GM19468 (cell line): ENCODE measurements at regions not wholly inside any gene's neighbourhood (a gene's known extent, or its start where the extent isn't known, plus 50 kb on each side); places are given as distances from the start of the nearest gene placed in this dataset.

Source experiments
- ATAC-seq: cut with Tn5 transposase; IDR thresholded peaks from one replicate; pipeline ENCODE4 v1.9.1; 2021; ENCODE audit warnings: mild to moderate bottlenecking, moderate library complexity, moderate number of reproducible peaks; ENCODE audit not compliant: unreplicated experiment; ENCODE audit errors: extremely low read depth

DNA sequence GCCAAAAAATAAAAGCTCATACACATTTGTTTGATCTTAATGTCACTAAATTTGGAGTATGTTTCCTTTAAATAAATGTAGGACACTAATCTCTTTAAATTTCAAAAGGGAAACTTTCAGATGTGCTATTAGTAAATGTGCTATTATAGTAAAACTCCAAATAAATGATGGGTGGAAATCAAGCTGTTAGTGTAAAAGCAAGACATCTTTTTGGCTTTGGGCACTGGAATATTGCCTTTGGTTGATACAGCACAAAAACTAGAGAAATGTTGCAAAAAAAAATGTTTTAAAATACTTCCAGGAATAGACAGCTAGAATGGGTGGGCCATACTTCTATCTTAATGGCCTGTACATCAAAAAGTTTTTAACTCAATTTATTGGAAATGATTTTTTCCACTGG is 151.6 kb downstream of the FBXO8 start:
- no peak for ATAC-seq

DNA sequence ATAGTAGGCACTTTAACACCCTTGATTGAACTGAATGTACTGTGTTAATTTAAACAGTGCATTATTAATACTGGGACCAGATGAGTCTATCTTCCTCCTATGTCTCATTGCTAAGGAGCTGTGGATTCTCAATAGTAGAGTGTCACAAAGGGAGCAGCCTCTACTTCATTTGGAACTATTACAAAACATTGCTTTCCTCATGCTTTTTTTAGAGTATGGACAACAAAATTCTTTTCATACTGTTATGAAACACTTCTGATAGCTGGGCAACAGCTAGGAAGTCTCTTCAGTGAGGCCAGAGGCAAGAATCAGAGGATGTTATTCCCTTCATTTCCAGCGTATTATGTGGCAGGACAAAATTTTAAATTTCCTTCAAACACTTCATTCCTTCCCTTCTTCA is 160.8 kb downstream of the FBXO8 start:
- no peak for ATAC-seq

DNA sequence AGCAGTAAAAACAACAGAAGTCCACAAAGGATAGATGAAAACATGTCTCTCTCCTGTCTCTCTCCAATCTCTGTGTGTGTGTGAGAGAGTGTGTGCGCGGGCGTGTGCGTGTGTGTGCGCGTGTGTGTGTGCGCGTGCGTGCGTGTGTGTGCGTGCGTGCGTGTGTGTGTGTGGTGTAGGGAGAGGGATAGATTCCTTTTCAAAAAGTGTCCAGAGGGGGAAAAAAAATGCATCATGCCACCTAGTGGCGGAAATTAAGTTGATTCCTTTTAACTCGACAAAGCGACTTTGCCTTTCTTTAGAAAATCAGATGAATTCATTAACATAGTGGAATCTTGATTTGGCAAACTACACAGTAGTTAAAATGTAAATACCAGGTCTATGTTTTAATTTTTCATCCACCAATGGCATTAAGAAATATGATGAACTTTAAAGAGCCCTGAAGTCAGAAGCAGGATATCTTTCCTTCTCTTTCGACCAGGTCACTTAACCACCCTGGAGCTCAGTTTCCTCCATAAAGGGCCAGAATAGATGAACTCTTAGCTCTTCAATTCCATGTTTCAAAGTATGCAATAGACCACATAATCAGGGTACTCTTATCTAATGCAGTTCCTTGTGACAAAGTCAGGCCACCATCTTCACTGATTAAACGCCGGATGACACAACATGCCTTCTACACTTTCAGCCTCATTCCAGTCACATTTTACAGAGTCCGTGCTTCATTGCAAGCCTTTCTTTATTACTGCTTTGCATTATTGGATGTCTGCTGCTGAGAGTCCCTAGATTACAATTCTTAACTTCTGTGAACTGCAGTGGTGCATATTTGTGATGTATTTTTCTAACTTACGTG is 162.8 kb downstream of the FBXO8 start:
- no peak for ATAC-seq

DNA sequence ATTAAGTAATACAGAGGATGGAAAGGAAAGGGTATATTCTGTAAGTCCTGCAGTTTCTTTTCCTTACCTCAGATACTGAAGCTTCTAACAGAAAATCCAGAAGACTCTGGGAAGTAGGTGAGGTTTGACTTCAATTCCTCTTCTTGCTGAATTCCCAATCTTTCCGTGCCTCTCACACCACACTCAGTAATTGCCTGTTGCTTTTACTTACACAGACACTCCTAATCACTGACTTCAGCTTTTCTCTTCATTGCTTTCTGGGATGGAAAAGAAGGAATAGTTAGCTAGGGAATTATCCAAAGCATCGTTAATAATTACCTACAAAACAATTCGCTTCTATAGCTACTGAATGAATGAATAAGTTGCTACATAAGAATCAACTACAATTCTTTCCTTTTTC is 163.6 kb downstream of the FBXO8 start:
- ATAC-seq: no peak

DNA sequence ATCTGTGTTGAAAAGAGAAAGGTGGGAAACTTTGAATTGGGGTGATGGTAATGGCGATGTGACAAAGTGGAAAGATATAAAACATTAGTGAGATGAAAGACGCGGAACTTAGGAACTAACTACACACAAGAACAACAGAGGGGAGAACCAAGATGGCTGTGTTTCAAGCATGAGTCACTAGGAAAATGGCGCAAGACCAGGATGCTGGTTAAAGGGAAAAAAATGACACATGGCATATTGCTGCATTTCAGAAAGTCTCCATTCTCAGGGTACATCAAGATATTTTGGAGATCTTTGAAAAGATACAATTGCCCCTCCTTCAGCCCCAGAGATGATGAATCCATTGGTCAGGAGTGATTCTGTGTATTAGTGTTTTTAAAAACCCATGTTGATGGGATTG is 164.4 kb downstream of the FBXO8 start:
- no peak for ATAC-seq

DNA sequence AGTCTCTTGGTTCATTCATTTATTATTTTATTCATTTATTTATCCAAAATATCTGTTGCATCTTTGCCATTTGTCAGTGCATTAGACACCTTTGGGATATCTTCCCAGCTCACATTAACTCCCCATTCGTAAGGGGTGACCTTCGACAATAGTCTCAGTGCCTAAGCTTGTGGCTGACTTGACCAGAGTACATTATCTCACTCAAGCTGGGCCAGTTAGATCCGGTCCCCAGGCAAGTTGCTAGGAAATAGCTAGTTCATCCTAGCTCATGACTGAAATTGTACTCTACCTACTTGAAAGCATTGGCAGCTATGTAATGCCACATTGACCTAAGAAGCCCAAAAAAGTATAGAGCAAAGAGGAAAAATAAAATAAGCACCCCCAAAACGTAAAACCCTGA is 165.3 kb downstream of the FBXO8 start:
- no peak for ATAC-seq

DNA sequence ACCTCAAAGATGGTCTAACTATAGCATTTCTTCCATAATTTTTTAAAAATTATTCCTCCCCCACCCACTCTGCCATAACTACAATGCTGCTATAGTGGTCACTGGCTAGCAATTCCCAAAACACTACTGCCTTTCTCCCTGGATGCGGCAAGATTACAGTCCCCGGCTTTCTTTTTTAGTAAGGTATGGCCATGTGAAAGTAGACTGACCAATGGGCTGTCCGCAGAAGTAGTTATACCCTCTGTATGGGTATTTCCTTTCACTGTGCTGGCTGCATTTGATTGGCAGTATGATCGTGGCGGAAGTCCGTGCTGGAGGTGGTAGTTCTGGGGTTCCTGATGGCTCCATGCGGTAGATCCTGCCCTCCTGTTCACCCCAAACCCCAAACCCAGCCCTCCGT is 166.0 kb downstream of the FBXO8 start:
- ATAC-seq: no peak

DNA sequence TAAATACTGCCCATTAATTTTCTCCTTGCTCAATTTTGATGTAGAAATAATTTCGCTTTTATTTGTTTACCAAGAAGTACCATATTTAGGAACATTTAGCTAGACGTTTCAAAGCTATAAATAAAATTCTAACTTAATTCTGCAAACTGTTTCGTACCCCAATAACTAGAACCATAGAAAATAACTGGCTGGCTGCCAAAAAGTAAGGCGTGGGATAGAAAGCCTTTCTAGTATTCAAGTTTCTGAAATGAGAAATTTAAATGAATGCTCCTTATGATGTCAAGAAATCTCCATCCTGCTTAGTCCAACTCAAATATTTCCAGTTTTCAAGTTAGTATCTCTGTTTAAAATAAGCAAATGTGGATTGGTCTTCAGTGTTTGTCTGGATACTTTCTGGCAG is 167.4 kb downstream of the FBXO8 start:
- ATAC-seq: no peak

DNA sequence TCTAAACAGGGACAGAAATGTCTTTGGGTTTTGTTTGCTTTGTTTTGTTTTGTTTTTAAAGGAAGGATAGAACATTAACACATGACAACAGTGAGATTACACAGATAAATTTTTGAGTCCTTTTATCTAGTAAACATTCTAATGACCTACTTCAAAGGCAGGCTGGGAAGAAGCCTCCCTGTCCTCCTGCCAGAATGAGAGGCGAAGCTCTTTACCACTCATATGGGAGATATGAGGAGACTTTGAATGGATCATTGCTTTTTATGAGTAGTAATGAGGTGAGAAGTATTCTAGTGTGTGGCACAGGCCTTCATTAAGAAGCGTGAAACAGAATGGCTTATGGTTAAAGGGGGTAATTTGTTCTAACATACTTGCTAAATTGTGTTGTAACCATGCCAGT is 172.0 kb downstream of the FBXO8 start:
- no peak for ATAC-seq

DNA sequence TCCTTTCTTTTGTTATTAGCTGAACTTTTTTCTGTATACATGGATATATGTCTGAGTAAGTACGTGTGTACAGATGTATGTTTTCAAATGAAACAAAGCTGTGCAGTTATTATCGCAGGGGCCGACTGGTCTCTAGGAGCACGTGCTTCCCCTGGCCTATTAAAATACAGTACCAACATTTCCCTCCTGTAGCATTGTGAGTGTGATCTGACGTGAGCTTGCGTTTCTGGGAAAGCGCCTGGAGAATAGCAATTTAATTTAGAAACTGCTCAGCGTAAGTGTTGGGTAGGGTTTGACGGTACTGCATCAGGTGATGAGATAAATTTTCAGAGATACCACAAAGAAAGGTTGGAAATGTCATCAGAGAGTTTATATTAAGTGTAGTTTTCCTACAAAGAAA is 173.3 kb downstream of the FBXO8 start:
- ATAC-seq: no peak

DNA sequence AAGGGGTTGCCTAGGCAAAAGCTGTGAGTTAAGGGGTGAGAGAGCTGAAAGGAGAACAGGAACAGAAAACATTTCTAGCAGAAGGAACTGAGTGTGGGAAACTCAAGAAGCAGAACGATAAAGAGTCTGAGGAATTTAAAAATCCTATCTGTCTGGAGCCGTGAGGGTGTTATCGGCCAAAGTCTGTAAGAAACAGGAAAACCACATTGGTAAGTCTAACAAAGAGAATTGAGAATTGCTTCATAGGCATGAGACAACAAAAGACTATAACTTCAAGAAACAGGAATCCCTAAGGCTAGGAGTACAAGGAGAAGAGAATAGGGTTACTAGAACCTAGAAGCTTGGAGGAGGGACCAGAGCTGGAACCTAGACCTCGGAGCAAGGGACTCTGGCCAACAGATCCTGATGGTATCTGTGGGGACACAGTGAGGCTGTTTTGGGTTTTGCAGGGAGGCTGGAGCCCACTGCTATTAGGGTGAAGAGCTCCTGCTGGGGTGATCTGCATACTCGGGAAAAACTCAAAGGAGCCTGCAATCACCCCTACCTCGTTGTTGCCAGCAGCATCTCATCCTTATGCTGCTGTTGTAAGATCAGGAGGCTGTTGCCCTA is 175.6 kb downstream of the FBXO8 start:
- no peak for ATAC-seq

DNA sequence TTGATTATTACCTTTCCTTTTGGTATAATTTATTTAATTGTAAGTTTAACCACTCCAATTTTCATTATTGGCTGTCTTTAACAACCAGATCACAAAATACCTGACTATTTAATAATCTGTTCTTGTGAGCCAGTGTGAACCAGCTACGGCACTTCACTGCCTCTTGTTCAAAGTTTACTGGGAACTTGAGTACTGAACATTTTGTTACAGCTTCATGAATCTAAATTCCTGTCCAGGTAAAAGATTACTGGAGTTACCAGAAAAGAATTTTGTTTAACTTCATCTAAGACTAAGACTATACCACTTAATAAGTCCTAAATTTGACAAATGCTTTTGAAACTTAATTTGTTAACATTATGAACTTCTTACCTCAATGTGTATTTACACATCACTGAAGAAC is 178.3 kb downstream of the FBXO8 start:
- no peak for ATAC-seq

DNA sequence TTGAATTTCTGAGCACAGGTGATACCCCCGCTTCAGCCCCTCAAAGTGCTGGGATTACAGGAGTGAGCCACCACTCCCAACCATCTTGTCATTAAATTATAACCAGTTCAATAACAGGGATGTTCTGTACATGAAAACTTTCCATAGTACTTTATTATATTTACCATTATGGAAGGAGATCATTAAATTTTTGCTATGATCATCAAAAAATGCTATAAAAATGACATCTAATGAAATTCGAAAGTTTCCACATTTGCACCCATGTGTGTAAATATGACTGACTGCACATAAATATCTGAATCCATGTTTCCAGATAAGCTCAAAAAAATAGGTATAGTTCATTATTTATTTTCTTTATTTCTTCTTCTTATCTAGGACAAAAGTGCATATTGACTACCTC is 182.6 kb downstream of the FBXO8 start:
- ATAC-seq: no peak

DNA sequence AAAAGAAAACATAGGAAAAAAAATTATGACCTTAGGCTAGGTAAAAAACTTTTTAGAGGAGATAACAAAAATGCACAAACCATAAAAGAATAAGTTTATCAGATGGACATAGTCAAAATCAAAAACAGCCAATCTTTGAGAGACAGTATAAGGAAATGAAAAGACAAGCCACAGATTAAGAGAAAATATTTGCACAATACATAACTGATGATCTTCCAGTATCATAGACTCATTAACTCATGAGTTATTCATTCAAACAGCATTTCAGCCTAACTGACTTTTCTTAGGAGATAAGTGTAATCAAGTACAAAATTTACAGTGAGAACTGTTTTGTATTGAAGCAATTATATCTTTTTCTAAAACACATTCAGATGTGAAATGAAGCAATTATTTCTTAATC is 183.8 kb downstream of the FBXO8 start:
- ATAC-seq: no peak

DNA sequence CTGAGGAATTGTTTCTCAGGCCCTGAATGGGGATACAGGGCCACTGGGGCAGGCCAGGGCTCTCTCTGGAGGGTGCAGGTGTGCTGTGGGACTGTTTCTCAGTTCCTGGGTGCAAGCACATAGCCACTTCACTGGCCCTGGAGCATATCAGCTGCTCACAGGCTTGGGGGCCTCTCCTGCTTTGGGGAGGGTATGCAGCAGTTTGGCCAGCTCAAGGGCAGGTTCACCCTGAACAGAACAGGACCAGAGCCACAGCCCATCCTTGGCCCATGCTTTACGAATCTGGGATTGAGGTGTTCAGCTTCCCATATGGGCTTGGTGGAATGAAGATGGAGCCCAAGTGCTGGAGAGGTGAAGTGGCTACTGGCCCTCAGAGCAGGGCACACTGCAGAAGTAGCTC is 186.5 kb downstream of the FBXO8 start:
- no peak for ATAC-seq

DNA sequence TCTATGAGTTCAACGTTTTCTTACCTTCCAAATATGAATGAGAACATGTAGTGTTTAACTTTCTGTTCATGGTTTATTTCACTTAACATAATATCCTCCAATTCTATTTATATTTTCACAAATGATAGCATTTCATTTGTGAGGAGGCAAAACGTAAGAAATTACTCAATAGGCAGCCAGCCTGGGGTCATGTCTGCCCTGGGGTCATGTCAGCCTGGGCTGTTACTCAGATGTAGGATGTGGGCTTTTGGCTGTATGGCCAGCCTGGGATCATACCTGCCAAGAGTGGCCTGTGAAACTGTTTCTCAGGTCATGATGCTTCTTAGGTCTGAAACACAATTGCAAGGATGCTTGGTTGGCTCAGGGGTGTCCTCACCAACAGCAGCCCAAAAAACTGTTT is 187.0 kb downstream of the FBXO8 start:
- ATAC-seq: no peak

DNA sequence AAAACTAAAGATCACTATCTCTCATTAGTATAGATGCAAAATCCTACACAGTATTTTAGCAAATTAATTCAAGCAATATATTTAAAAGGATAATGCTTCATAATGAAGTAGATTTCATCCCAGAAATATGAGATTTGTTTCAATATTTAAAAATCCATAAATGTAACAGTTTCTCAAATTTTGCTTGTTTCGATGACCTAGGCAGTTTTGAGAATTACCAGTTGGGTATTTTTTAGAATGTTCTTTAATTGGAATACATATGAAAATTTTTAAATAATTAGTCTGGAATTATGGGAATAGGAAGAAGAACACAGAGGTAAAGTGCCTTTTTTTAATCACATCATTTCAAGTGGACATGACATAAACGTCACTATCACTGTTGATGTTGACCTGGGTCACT is 192.3 kb downstream of the FBXO8 start:
- no peak for ATAC-seq

DNA sequence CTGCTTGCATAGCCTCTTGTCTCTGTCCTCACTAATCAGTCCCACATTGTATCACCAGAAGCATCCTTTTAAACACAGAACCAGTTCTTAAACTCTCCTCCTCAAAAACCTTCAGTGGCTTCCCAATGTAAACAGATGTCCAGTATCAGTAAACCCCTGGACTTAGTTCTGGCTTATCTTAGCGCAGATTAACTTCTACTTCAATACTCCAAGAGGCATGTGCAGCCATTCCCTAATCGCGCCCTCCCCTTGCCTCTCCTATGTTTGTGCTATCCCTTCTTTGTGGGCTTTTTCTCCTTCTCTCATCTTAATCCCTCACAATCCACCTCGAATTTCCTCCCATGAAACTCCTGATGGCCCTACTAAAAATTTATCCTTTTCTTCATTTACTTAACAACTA is 193.8 kb downstream of the FBXO8 start:
- ATAC-seq: no peak

DNA sequence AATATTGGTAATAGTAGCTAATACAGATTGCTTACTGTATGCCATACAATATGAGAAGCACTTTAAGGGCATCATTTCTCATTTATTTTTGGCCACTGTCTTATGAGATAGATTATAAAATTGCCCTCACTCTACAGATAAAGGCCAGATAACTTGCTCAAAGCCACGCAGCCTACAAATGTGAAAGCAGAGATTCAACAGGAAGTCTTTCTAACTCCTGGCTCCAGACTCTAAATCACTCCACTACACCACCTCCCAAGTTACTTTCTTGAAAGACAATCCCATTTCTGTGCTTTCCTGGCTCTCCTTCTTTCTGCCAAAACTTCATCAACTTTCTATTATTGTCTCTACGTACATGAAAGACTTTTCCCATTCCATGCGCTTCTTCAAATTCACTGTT is 194.7 kb downstream of the FBXO8 start:
- ATAC-seq: no peak

DNA sequence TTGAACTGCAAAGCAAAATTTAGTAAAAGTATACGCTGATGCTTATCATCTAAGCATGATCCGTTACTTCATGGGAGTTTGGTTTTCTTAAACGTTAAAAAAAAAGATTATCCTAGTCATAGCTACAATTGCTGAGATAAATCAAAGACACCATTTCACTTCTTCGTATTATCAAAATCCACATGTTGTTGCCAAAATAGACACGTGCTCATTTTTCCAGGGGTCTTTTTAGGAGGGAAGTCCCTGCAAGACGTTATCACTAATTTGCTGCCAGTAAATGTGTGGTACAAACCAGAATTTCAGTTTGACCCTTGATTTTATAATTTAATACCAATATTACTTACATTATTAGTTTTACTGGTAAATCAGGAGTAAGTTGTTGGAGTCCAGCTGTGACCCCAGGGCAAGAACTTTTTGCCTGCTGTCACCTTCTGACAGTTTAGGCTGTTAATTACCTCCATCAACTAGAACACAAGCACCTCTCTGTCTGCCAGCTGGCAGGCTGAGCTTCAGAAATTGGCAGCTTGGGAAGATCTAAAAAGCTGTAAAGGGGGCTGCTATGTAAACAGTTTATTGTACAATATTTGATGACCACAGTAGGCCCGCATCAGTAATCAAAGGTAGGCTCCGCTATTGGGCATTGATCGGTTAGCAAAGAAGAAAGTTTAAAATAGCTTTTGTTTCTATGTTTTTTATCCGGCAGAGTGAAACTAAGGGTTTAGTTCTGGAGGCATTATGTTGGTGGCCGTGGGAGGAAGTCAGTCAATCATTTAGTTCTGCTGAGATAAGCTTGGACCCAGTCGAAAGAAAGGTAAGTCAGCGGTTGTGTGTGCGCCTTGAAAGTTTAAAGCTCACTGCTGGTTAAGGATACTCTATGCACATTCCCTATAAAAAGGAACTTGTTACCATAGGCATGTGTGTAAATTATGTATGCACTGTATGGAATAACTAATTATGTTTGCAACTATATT is 196.4 kb downstream of the FBXO8 start:
- ATAC-seq: no peak

DNA sequence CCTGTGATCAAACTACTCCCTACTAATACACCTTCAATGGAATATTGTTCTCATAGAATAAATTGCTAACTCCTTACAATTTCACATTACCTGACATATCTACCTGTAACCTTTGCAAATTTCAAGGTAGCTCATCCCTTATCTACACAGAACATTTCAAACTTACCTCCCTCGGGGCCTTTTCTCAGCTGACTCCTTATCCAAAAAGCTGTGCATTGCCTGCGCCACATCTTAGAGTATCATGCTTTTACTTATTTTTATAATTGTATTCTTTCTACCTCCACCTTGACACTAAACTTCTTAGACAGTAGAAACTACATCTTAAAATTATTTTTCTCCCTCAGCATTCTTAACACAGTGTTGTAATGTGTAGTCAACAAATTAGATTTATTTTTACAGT is 198.5 kb downstream of the FBXO8 start:
- ATAC-seq: no peak
